HuH-7.5 (cell line): ENCODE measurements at regions not wholly inside any gene's neighbourhood (a gene's known extent, or its start where the extent isn't known, plus 50 kb on each side); places are given as distances from the start of the nearest gene placed in this dataset.
"Not testable (repeated sequence)": the region's sequence is repeated elsewhere in the genome, so short reads cannot be mapped to it uniquely, and the experiment has no call there.

Experiments used
- DNase-seq: peaks from one replicate; pipeline ENCODE4 v3.0.0; 2011; ENCODE audit warnings: low spot score

DNA sequence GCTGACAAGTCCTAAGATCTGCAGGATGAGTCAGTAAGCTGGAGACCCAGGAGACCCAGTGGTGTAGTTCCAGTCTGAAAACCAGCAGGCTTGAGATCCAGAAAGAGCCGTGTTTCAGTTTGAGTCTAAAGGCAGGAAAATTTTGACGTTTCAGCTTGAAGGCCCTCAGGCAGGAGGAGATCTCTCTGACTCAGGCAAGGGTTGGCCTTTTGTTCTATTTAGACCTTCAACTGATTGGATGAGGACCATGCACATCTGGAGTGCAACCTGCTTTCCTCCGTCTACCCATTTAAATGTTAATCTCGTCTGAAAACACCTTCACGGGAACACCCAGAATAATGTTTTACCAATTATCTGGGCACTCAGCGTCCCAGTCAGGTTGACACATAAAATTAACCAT is 69.5 kb downstream of the NPIPA7 start:
- DNase-seq, result not testable (repeated sequence)

DNA sequence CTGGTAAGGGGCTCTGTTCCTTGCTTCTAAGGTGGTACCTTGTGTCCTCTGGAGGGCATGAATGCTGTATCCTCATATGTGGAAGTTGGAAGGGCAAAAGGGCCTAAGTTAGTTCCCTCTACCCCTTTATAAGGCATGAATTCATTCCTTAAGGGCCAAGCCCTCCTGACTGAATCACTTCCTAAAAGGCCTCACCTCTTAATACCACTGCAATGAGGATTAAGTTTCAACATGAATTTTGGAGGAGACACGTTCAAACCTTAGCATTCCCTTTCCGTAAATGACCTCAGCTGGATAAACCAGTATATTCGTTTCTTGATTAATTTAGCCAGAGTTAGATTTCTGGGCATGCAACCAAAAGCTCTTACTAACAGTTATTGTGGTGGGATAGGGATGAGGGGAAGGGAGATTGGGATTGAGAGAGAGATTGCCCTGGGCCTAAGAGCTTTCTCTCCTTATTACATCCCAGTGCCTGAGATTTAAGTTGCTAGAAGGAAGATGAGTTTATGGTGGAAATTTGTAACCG is 70.8 kb downstream of the NPIPA7 start:
- not testable (repeated sequence) for DNase-seq

DNA sequence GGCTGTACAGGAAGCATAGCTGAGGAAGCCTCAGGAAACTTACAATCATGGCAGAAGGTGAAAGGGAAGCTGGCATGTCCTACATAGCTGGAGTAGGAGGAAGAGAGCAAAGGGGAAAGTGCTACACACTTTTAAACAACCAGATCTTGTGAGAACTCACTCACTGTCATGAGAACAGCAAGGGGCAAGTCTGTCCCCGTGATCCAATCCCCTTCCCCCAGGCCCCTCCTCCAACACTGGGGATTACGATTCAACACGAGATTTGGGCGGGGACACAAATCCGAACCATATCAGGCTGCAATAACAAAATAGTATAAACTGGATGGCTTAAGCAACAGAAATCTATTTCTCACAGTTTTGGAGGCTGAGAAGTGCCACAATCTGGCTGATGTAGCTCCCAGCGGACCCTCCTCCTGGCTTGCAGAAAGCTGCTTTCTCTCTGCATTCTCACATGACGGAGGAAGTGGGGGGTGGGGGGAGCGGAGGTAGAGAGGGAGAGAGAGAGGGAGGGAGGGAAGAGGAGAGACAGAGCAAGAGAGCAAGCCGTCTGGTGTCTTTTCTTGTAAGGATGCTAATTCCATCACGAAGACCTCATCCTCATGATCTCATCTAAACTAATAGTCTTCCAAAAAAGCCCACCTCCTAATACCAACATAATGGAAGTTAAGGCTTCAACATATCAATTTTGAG is 72.9 kb downstream of the NPIPA7 start:
- not testable (repeated sequence) for DNase-seq

DNA sequence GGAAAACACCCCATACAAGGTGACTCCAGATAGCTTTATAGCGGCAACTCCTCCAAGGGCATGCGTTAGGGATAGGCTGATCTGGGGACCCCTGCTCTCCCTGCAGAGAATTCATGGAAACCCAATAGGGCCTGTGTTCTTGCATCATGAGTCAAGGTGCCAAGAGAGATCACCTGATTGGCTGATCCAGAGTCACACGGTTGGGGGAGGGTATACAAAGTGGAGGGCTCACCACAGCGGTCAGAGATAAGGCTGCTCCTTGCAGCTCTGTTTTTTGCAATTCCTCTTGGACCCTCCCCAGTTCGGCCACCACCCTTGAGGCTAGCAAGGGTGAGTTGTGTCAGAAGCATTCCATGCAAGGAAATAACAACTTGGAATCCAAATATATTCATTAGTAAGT is 79.6 kb downstream of the NPIPA7 start:
- not testable (repeated sequence) for DNase-seq

DNA sequence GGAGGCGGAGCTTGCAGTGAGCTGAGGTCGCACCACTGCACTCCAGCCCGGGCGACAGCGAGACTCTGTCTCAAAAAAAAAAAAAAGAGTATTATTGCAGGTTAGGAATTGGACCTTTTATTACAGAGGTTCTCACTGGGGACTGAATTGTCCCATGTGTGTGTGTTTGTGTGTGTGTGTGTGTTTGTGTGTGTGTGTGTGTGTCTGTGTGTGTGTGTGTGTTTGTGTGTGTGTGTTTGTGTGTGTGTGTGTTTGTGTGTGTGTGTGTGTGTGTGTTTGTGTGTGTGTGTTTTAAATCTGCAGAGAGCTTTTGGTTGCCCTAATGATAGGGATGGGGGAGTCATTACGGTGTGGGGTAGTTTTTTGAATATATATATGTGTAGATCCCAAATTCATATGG is 84.9 kb downstream of the NPIPA7 start:
- DNase-seq, result not testable (repeated sequence)

DNA sequence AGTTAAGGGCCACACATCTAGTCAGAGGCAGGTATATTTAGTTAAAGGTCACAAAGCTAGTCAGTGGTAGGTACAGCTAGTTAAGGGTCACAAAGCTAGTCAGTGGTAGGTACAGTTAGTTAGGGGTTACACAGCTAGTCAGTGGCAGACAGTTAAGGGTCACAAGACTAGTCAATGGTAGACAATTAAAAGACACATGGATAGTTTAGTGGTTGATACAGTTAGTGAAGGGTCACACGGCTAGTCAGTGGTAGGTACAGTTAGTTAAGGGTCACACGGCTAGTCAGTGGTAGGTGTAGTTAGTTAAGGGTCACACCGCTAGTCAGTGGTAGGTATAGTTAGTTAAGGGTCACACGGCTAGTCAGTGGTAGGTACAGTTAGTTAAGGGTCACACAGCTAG is 110.0 kb downstream of the NPIPA7 start:
- DNase-seq, result not testable (repeated sequence)

DNA sequence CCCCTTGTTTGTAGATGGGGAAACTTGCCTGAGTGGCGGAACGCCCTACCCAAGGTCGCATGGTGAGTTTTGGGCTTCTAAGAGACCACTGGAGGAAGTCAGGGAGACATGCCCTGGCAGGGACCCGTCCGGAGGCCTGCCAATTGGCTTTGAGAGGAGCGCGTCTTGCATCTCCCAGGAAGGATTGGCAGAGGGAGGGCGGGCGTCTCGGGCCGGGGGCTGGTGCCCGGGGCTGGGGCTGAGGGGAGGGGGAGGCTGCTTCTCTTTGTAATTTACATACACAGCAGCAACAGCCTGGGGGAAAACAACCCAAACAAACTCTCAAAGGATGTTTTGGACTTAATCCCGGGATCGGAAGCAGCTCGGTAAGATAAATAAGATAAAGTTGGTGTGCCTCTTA is 110.5 kb downstream of the NPIPA7 start:
- DNase-seq, result not testable (repeated sequence)

DNA sequence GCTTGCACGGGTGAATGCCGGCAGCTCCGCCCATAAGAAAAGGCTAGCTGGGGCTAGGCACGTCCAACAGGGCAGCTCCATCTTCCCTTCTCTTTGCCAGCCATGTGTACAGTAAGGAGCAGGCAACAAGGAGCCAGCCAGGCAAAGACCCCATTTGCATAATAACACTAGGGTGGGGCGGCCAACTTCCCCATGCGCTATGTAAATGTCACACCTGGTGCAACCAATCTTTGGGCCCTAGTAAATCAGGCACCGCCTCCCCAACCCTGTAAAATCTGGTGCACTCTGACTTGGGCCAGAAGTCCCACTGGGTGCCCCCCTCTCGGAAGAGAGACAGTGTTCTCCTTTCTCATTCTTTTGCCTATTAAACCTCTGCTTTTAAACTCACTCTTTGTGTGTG is 115.2 kb downstream of the NPIPA7 start:
- not testable (repeated sequence) for DNase-seq

DNA sequence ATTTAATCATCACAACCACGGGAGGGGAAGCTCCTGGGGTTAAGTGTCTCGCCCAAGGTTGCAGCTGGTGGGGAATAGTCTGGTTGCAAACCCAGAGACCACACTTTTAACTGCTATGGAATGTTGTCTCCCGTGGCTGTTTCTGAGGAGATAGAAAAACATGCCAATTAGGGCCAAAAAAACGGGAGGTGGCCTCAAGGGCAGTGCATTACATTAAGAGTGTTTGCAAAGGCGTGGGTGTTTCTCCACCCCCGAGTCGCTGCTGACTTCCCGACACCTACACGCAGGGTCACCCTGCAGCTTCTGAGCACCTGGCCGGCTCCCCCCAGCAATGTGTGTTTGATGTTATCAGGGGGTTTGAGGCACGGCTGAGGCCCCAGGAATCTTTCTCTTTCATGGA is 116.1 kb downstream of the NPIPA7 start:
- not testable (repeated sequence) for DNase-seq

DNA sequence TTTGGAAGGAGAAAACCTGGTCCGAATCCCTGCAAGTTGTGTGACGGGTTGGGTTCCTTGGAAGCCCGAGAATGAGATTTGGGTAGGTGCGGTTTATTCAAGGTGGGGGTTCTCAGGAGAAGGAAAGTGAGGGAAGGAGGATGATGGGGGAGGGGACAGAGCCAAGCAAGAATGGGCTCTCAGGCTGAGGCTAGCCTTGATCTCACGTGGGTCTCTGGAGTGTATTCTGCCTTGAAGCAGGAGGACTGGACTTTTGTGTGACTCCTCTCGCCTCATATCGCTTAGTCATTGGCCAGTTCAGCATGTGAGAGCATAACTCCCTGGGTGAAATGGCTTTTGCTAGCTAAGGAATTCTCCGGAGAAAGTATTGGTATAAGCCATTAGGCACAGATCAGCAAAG is 120.9 kb downstream of the NPIPA7 start:
- not testable (repeated sequence) for DNase-seq

DNA sequence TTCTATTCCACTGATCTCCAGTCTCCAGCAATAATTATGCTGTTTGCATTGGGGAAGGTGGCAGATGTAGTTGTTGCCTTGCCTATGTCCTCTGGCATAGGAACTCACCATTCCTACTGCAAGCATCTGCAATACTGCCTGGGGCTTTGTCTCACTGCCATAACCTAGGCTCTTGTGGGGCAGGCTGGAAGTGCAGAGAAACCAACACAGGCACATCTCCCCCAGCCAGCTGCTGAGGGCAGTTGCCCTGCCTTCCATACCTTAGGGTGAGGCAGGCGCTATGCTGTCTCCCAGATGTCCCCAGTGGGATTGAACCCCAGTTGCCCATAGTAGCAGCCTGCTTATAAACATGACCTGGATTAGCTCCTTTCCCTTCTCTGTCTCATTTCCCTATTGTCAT is 128.1 kb downstream of the NPIPA7 start:
- not testable (repeated sequence) for DNase-seq

DNA sequence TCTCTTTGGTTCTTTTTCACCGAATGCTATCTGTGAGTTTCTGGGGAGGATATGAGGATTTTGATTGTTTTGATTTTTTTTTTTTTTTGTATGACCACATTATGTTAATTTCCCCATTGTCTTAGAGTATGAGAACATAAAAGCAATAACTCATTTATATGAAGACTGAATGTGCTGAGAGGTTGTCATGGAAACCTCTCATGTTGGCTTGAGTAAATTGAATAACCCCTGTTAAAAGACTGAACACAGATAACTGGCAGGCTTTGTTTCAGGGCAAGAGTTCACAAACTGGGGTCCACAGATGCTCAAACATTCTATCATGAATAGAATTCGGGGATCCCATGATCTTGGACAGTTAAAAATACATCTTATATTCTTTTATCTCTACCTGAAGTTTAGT is 129.4 kb downstream of the NPIPA7 start:
- not testable (repeated sequence) for DNase-seq

DNA sequence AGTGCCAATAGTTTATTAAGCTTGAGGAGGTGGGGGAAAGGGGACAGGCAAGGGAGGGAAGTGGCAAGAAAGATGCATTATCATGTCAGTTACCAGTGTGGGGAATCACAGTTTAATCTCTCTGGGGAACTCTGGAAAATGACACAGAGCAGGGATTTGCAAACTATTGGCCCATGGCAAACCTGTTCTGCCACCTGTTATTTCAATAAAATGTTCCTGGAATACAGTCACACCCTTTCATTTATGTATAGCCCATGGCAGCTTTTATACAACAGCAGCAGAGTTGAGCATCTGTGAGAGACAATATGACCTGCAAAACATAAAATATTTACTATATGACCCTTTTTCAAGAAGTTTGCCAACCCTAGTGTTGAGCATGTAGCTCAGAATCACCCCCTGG is 140.5 kb downstream of the NPIPA7 start:
- DNase-seq, result not testable (repeated sequence)

DNA sequence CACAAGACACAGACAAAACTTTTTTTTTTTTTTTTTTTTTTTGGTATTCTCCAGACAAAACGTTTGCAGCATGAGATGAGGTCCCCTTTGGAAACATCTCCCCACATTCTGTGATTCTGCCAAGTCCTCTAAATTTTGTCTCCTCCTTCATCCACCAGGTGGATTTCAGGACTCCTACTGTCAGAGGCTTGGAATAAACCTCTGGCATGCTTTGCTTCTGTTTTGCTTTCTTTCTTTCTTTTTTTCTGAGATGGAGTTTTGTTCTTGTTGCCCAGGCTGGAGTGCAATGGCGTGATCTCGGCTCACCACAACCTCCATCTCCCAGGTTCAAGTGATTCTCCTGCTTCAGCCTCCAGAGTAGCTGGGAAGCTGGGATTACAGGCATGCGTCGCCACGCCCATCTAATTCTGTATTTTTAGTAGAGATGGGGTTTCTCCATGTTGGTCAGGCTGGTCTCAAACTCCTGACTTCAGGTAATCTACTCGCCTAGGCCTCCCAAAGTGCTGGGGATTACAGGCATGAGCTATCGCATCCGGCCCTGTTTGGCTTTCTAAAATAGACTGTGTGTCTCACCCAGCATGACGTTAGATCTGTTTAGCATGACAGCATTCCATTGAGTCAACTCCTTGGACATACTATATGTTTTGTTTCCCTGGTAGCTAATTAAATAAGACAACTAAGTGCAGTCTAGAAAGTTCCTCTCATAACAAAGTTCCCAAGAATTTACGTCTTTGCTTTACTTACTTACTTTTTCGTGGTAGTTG is 142.5 kb downstream of the NPIPA7 start:
- not testable (repeated sequence) for DNase-seq

DNA sequence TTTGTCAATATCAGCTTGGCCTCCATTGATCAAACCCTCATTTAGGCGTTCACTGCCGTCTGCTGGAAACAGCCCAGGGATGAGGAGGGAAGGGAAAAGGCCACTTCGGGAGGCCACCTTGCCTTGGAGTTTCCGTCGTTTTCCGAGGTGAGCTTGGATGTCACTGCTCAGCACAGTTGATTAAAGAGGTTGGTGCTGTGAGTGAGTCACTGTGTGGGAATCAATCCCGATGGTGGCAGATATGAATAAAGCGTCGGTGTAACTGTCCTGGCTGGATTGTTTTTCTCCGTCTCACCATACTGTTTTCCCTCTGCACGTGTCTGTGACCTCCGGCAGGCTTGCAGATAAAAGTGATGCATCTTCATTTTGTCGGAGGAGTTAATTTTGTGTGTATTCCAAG is 148.1 kb downstream of the NPIPA7 start:
- DNase-seq, result not testable (repeated sequence)

DNA sequence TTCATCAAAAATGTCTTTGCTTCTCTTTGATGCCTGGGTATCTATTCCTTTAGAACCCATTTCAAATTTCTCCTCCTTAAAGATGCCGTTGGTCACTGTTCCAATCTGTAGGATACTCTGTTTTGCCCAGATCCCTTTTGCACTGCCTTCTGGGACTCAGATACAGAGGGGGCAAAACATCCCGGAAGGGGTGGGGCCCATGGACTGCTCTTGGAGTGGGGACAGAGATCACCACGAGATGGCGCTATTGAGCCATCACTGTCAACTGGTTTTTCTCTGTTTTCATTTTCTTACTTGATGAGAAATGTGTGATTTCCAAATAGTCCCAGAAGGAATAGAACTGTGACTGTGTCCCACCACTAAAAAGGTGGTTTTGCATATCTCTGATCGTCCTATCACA is 151.8 kb downstream of the NPIPA7 start:
- not testable (repeated sequence) for DNase-seq

DNA sequence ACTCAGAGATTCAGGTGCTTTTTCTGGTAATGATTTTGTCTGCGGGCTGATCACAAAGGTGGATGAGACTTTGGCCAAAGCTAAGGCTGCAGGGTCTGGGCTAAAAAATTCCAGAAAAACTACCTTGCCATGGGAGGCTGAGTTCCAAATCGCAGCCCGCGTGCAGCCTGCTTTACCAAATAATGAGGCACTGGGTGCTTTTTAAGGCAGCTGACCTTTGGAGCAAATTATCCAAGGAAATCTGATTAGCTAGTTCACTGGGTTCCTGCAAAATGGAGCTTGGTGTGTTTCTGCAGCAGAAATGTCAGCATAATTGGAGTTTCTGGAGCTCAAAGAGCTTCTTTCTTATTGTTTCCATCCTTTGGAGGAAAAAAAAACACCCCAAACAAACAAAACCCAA is 156.6 kb downstream of the NPIPA7 start:
- DNase-seq, result not testable (repeated sequence)

DNA sequence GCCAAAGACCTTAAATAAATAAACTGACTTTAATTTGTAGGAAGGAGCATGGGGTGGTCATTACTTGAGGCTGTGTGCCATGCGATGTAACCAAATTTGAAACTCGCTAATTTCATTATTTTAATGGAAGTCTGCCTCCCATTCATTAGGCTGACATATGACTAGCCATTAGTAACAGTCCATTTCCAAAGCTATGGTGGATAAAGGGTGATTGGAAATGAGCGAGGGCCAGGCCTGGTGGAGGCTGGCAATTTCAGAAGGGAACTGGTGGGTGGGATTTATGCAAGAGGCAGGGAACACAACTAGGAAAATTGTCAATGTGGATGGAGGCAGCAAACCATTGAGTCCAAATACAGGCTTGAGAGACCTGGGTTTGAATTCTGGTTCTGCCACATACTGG is 157.2 kb downstream of the NPIPA7 start:
- not testable (repeated sequence) for DNase-seq

DNA sequence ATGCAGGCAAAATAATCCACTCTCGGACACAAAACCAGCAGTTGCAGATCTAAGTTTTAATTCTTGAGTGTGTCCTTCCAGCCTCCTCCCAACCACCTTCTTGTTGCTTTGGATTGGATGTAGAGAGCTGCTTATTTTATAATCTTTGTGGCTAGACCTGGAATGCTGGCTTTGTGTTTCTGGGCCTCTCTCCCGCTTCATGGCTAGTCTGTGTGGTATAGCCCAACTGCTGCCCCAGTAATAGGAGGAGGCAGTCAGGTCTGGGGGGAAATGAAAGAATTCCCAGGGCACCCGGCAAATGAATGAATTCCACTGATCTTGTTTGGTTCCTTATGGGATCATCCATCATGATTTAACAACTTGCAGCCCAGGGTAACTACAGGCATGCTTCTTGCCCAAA is 170.8 kb downstream of the NPIPA7 start:
- not testable (repeated sequence) for DNase-seq

DNA sequence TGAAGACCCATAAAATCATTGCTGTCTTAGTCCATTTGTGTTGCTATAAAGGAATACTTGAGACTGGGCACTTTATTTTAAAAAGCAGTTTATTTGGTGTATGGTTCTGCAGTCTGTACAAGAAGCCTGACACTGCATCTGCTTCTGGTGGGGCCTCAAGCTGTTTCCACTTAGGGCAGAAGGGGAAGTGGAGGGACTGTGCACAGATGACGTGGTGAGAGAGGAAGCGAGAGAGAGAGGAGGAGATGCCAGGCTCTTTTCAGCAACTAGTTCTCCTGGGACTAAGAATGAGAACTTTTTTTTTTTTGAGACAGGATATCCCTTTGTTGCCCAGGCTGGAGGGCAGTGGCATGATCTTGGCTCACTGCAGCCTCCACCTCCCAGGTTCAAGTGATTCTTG is 171.9 kb downstream of the NPIPA7 start:
- not testable (repeated sequence) for DNase-seq

DNA sequence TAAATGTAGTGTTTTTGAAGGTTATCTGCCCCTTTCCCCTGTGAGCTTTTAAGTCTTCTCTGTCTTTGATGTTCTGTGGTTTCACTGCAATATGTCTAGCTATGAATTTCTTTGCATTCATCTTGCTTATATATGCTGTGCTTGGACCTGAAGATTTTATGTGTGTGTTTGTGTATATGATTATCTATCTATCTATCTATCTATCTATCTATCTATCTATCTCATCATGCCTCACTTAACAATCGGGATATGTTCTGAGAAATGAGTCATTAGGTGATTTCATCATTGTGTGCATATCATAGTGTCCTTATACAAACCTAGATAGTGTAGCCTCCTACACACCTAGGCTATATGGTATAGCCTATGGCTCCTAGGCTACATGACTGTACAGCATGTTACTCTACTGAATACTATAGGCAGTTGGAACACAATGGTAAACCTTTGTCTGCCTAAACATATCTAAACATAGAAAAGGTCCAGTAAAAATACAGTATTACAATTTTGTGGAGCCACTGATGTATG is 173.9 kb downstream of the NPIPA7 start:
- DNase-seq, result not testable (repeated sequence)

DNA sequence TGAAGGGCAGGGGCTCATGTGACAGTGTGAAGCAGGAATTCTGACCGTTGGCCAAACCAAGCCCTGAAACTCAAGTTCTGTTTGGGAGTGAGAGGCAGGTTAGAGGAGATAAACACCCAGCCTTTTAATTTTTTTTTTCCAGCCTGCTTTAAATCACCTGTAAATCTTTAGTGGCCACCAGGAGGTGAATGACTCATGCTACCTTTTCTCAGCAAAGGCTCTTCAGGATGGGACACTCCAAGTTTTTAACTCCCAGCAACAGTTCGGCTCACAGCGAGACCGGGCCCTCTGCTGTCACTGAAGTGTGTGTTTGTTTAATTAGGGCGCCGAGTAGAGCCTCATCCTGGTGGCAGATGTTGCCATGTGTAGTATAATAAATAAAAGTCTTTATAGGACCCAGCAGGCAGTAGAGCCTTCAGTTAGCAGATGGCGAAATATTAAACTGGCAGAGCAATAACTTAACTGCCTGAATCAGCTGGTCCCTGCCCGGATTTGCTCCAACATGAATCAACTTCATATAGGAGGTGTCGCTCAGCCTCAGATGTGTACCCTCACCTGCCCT is 180.3 kb downstream of the NPIPA7 start:
- not testable (repeated sequence) for DNase-seq

DNA sequence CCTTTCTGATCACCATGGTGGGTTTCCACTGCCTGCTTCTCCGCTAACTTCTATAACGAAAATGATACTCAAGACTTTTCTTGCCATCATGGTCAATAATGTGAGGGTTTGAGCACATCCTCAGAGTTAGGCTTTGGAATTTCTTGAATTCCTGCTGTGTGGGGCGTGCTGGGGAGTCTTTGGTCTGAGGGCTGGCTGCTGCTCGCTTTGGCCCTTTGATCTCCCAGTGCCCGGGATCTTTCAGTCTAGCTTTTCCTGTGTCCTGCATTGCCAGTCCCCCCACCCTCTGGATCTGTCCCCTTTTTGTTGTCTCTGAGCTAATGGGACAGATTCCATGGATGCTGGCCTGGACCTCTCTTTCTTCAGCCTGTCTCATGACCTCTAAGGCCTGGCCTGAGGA is 182.6 kb downstream of the NPIPA7 start:
- not testable (repeated sequence) for DNase-seq
